ENCODE measurements at regions not wholly inside any gene's neighbourhood (a gene's known extent, or its start where the extent isn't known, plus 50 kb on each side); places are given as distances from the start of the nearest gene placed in this dataset.
"Not testable (repeated sequence)": the region's sequence is repeated elsewhere in the genome, so short reads cannot be mapped to it uniquely, and the experiment has no call there.

GRCh38 chr12:88934163-88934747, 354.0 kb upstream of the KITLG start:
- peak; percentile 6 for DNase-seq

DNA sequence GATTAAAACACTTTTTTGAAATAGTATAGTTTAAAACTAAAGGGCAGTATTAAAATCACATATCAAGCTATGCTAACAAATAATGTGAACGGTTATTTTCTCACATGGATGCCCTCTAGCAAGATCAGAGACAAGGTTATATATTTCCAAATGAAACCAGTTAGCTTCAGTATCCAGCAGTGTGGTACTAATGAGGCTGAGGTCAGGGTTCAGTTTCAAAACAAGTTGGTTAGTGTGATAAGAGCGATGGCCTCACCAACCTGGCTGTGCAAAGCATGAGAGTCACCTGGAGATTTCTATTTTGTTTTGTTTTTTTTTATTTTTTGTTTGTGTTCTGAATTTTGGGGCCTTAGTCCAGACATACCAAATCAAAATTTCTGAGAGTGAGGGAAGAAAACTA, 352.2 kb upstream of the KITLG start:
- no peak for DNase-seq

GRCh38 chr12:88931598-88931997, 351.3 kb upstream of the KITLG start:
- no peak for DNase-seq

- peak; percentile 25 for DNase-seq
These were observed 345.2 kb upstream of the KITLG start for GRCh38 chr12:88925454-88925853.

GRCh38 chr12:88924162-88924561, 343.9 kb upstream of the KITLG start:
- DNase-seq: no peak

DNA sequence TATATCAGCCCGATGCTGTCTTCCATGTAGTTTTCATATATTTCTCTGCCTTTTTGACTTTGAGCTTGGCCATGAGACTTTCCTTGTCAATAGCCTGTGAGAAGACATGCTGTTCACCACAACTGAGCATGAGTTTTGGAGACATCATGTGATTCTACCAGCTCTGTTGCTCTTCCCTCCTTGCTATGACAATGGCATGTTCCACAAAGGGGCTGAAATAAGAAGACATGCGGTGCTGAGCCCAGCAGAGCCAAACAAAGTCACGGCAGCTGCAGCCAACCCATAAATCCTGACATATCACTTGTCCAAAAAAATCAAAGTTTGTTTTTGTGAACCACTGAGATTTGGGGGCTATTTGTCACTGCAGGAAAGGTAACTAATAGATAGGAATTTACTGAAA, 343.4 kb upstream of the KITLG start:
- no peak for DNase-seq

DNA sequence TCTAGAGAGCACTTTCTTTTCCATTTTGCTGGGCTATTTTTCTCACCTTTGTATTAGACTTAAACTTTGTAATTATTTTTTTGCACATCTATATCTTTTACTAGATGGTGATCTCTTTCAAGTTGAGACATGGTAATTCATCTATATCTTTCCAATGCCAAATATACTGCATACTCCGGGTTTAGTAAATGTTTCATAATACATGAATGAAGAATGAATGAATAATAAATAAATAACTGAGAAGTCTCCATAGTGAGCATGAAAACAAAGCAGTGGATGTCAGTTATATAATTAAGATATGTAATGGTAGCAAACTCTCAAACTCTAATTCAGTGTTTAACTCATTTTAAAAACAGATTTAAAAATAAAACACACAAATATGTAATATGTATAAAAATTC, 342.5 kb upstream of the KITLG start:
- DNase-seq: peak; percentile 46

- DNase-seq: no peak
These were observed 341.7 kb upstream of the KITLG start for GRCh38 chr12:88921890-88922532.

DNA sequence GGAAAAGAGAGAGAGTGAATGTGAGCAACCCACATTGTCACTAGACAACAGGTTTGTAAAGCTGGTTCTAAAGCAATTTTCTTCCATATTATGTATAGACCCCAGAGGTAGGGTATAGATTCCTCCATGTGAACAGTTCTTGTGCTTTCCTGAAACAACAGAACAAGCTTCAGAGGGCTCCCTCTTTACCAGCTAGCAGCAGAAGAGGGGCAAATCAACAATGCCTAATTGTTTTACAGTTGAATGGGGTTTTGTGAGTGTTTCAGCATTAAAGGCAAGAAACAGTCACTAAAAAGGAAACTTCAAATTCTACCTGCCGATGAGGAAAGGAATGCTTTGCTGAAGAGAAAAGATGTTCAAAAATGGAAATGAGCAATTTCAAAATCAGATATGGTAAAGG, 341.2 kb upstream of the KITLG start:
- no peak for DNase-seq

DNA sequence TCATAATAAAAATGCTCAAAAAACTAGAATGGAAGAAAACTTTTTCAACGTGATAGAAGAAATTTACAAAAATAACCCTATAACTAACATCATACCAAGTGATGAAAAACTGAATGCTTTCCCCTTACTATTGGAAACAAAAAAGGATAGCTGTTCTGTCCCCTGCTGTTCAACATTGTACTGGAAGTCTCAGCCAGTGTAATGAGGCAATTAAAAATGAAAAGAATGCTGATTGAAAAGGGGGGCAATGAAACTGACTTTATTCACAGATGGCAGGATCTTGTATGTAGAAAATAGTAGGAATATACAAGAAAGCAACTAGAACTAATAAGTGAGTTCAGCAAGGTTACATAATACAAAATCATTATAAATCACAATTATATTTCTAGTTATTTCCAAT, 337.9 kb upstream of the KITLG start:
- no peak for DNase-seq

DNA sequence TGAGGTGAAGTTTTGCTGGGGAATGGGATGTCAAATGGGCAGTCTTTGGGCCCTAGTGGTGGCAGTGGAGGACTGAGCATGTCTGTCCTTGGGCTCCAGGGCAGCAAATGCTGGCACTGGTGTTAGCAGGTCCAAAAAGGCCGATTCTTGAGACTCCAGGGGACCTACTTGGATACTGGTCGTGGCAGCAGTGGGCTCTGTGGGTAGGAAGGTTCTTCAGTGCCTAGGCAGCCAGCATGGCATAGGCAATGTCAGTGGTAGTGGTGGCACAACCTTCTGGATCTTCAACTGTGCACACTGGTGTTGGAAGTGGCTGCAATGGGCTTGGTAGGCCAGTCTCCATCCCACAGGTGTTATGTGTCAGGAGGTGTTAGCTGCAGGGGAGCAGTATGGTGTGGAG, 334.7 kb upstream of the KITLG start:
- DNase-seq: no peak

GRCh38 chr12:88909510-88909909, 329.2 kb upstream of the KITLG start:
- DNase-seq: no peak

DNA sequence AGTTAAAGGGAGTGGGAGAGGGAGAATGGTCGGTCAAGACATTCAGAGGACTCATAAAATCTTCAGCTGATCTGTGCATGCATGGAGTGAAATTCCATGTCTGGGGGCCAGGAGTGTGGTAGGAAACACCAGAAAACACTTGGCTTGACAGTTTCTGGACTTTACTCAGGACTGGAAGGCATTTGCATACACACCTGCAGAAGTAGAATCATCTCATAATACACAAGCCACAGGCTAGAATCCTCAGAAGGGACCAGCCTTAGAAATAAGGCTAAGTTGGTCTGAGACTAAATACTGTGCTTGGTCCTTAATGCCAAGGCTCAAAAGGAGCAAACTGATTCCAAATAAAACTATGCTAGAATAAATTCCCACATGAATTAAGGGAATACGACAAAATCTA, 328.1 kb upstream of the KITLG start:
- no peak for DNase-seq

- DNase-seq: no peak
These were observed 324.4 kb upstream of the KITLG start for GRCh38 chr12:88904705-88905104.

DNA sequence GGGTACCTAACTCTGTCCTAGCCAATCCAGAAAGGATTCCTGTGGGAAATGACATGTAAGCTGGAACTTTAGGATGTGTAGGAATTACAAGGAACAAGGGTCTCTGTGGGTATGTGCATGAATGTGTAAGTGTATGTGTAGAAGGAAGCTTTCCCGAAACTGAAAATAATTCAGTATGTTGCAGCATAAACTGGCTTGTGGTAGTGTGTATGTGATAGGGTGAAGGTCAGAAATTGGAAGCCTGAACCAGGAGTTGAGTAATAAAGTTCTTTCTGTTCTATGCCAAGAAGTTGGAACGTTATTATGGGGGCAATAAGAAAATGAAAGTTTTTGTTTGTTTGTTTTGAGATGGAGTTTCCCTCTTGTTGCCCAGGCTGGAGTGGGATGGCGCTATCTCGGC, 323.1 kb upstream of the KITLG start:
- no peak for DNase-seq

DNA sequence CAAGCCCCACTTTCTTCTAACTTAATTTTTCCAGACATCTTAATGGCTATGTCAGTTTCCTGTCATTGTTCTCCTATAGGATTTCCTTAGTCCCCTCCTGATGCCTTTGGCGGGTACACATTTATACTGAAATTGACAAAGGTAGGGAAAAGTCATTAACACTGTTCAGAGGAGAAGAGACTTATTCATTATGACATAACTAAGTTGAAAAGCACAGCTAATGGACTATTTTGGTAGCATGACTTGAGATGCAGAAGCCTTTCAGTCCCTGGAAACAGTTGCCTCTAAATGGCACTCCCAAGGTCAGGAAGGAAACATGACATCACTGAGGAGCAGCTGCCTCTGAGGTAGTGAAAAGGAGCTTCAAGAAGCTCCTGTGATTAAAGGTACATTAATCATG, 317.5 kb upstream of the KITLG start:
- peak; percentile 31 for DNase-seq

- peak; percentile 90 for DNase-seq
These were observed 316.7 kb upstream of the KITLG start for GRCh38 chr12:88896958-88897357.

DNA sequence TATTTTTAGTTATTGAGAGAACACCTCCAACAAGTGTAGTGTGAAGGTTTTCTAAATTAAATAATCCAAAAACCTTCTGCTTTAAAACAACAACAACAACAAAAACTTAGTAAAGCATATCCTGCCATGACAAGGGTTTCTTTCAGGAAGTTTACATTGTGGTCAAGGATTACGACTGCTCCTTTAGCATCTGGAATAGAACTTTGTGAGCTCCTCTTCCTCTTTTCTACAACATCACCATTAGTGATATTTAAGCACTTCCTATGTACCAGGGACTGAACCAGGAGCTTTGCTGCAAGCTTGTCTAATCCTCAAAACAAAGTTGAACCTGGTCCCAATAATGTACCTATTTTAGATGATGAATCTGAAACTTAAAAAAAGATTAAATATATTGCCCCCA, 315.4 kb upstream of the KITLG start:
- DNase-seq: no peak

DNA sequence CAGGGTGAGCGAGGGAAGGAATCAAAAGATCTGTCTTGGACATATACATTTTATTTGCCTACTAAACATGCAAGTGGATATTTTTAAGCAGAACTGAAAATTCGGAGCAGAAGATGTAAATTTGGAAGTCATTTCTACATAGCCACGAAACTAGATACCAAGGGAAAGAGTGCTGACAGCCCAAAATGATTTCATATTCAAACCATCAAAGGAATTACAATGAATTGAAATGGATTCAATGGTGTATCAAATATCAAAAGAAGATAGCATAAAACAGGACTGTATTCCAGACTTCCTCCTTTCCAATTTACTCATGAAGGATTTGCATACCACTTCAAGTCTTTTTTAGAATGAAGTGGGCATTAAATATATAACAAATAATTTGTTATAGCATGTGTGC, 313.5 kb upstream of the KITLG start:
- DNase-seq: peak; percentile 13

DNA sequence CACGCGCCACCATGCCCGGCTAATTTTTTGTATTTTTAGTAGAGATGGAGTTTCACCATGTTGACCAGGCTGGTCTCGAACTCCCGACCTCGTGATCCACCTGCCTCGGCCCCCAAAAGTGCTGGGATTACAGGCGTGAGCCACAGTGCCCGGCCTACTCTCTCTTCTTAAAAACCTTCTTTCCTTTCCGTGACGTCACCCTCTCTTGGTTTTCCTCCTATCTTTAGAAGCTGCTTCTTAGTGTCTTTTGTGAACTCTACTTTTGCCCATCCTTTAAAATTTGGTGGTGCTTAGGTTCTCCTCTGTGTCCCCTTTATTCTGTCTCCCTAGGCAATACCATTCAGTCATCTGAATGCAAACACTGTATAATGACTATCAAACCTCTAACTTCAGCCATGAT, 311.2 kb upstream of the KITLG start:
- DNase-seq: not testable (repeated sequence)

- DNase-seq: peak; percentile 42
These were observed 309.2 kb upstream of the KITLG start for GRCh38 chr12:88889326-88890110.

DNA sequence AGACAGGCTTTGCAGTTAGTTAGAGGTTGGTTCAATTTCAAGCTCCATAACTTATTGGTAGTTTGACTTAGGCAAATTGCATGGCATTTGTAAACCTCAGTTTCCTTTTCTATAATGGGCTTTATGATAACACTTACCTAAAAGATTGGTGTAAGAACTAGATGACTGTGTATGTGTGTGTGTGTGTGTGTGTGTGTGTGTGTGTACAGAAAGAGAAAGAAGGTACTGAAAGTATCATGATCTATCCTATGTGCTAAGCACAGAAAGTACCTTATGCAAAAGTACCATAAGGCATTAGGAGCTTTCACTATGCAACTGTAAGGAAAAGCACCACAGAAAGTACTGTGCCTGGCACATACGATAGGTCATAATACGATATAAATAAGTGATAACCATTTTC, 304.3 kb upstream of the KITLG start:
- no peak for DNase-seq

DNA sequence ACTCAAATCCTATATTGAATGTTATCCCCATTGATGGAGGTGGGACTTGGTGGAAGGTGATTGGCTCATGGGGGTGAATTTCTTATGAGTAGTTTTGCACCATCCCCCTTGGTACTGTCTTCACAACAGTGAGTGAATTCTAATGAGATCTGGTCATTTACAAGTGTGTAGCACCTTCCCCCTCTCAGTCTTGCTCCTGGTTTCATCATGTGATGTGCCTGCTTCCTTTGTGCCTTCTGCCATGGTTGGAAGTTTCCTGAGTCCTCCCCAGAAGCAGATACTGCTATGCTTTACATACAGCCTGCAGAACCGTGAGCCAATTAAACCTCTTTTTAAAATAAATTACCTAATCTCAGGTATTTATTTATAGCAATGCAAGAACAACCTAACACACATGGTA, 302.4 kb upstream of the KITLG start:
- no peak for DNase-seq

GRCh38 chr12:88880051-88880450, 299.8 kb upstream of the KITLG start:
- no peak for DNase-seq

Measured in fibroblast of skin of back (primary cell).